ENCODE measurements at regions not wholly inside any gene's neighbourhood (a gene's known extent, or its start where the extent isn't known, plus 50 kb on each side); places are given as distances from the start of the nearest gene placed in this dataset.
"Not testable (repeated sequence)": the region's sequence is repeated elsewhere in the genome, so short reads cannot be mapped to it uniquely, and the experiment has no call there.

GRCh38 chr18:39449566-39449965 lies 1884.0 kb upstream of the CELF4 start:
- no peak for DNase-seq

GRCh38 chr18:39448942-39449341 lies 1883.3 kb upstream of the CELF4 start:
- DNase-seq, result no peak

GRCh38 chr18:39444957-39445356 lies 1879.4 kb upstream of the CELF4 start:
- not testable (repeated sequence) for DNase-seq

GRCh38 chr18:39441648-39442047 lies 1876.0 kb upstream of the CELF4 start:
- no peak for DNase-seq

GRCh38 chr18:39435996-39436395 lies 1870.4 kb upstream of the CELF4 start:
- DNase-seq, result no peak

GRCh38 chr18:39435209-39435608 lies 1869.6 kb upstream of the CELF4 start:
- DNase-seq, result no peak

- no peak for DNase-seq
These were observed 1868.8 kb upstream of the CELF4 start for GRCh38 chr18:39434223-39434920.

- no peak for DNase-seq
These were observed 1859.7 kb upstream of the CELF4 start for GRCh38 chr18:39425172-39425850.

GRCh38 chr18:39424261-39424660 lies 1858.7 kb upstream of the CELF4 start:
- DNase-seq, result no peak

- DNase-seq, result no peak
These were observed 1855.7 kb upstream of the CELF4 start for GRCh38 chr18:39421276-39421675.

GRCh38 chr18:39419315-39419714 lies 1853.7 kb upstream of the CELF4 start:
- no peak for DNase-seq

- no peak for DNase-seq
These were observed 1849.9 kb upstream of the CELF4 start for GRCh38 chr18:39415471-39415870.

GRCh38 chr18:39414009-39414700 lies 1848.6 kb upstream of the CELF4 start:
- DNase-seq, result no peak

GRCh38 chr18:39406941-39407340 lies 1841.3 kb upstream of the CELF4 start:
- no peak for DNase-seq

GRCh38 chr18:39403121-39403520 lies 1837.5 kb upstream of the CELF4 start:
- DNase-seq, result no peak

- no peak for DNase-seq
These were observed 1834.1 kb upstream of the CELF4 start for GRCh38 chr18:39399662-39400061.

- DNase-seq, result no peak
These were observed 1830.6 kb upstream of the CELF4 start for GRCh38 chr18:39396168-39396567.

GRCh38 chr18:39389800-39390379 lies 1824.3 kb upstream of the CELF4 start:
- no peak for DNase-seq

GRCh38 chr18:39380866-39381265 lies 1815.3 kb upstream of the CELF4 start:
- no peak for DNase-seq

- DNase-seq, result no peak
These were observed 1814.7 kb upstream of the CELF4 start for GRCh38 chr18:39380186-39380725.

GRCh38 chr18:39375066-39375465 lies 1809.5 kb upstream of the CELF4 start:
- no peak for DNase-seq

GRCh38 chr18:39371996-39372395 lies 1806.4 kb upstream of the CELF4 start:
- DNase-seq, result no peak

- DNase-seq, result no peak
These were observed 1801.1 kb upstream of the CELF4 start for GRCh38 chr18:39366656-39367055.

Measured in inflammatory macrophage treated with lipopolysaccharide for 1 hour (primary cell).